ENCODE measurements at regions not wholly inside any gene's neighbourhood (a gene's known extent, or its start where the extent isn't known, plus 50 kb on each side); places are given as distances from the start of the nearest gene placed in this dataset.

DNA sequence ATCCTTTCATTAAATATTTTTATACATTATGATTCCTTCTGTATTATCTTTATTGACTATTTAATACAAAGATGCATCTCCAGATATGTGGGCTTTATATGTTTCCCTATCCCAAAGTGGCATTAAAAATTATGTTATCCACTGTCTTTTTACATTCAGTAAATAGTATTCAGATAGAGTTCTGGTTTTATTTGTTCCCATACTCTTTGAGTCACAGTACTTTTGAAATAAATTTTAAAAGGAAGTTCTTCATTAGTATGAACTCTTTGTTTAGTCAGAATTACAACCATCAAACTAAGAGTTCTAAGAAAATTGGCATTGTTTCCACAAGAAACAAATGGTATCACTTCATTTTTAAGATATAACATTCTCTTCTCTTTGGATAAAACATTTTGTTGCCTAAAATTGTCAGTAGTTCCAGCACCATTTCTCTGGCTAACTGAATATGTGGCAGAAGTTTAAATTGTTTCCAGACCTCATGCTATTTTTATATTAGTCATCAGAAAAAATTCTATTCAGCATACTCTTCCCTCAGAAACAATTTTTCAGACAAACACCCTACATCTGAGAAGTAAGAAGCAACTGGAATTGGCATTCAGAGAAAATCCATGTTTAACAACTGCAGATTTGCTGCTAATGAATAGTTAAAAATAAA lies 88.5 kb upstream of the COL5A2 start:
- peak; percentile 73 for DNase-seq (ENCODE audit: low read depth)

DNA sequence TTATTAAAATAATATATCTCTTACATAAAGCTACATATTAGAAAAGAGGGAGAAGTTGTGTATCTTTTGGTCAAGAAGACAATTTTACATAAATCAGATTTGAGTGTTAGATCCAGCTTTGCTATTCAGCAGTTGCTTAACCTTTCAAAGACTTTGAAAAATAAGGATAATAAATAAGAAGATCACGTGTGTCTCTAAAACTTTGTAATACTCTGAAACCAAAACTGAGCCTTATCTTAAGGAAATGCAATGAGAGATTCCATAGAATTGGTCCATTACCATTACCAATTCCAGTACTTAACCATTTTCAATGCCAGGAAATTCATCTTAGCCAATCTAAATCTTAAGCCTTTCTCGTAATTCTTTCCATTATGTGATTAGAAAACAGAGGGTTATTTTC lies 89.2 kb upstream of the COL5A2 start:
- no peak for DNase-seq (ENCODE audit: low read depth)

DNA sequence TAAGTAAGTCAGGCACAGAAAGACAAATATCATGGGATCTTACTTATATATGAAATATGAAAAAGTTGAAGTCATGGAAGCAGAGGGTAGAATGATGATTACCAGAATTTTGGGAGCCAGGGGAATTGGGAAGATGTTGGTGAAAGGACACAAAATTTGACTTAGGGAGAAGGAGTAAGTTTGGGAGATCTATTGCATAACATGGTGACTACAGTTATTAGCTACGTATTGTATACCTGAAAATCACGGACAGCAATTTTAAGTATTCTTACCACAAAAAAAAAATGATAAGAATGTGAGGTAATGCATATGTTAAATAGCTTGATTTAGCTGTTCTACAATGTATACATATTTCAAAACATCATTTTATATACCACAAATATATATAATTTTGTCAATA lies 94.2 kb upstream of the COL5A2 start:
- DNase-seq (ENCODE audit: low read depth) = peak; percentile 37

DNA sequence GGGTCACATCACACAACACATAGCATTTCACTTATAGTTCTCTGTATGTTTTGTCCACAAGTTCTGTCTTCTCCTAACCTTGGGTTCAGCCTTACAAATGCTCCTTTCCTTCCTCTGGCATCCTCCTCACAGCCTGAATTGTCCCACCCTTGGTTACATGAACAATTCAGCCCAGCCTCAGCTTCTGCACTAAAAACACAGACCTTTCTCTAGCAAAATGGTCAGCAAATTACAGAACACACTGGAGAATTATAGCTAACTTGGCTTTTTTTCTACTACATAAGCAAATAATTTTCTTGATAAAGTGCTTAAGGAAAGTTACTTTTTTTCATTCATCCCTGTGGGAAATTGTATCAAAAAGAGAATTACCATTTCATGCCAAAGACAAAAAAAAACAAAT lies 94.8 kb upstream of the COL5A2 start:
- DNase-seq (ENCODE audit: low read depth) = no peak

DNA sequence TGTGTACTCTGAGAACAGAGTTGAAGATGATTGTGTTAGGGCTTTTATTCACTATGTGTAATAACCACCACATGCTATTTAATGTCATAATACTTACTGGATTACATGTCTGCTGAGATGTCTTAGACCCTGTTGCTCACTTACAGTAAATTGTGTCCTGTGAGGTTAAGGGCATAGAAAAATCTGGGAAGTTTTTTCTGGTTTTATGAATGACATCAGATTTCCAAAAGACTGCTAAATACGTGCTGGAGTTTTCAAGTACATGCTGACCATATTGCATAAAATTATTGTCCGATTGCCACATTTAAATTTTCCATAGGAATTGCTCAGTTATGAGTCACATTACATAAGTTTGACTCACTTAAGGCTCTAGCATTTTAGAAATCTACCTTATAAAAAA lies 96.7 kb upstream of the COL5A2 start:
- peak; percentile 95 for DNase-seq (ENCODE audit: low read depth)

DNA sequence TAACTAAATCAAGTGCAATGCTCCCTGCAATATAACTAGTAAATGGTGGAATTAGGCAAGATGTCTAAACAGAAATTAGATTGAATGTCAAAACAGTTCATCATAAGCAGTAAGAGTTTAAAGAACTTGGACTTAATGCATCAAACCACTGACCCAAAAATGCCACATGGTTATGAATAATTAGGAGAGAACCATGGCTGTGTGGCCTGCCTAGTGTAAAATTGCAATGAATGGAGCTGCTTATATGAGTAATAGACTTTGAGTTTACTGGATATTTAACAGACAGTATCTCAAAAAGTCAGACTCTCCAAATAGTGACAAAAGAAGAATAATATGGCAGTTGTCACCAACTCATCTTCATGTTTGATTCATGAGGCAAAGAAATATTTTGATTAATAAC lies 101.6 kb upstream of the COL5A2 start:
- DNase-seq (ENCODE audit: low read depth) = no peak

DNA sequence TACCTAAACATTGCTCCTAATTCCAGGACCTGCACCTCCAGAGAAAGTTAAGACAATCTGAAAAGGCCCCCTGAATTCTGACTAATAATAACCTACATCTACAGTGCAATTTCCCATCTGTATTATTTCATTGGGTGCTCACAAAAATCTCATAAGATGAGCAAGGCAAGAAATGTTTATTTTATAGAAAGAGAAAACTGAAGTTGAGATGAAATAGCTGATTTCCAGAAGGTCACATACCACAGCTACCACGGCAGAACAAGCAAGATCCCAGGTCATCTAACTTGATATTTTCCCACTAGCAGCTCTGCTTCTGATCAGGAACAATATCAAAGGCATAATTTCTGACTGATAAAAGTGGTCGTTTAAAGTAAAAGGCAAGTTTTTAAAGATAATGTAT lies 105.8 kb upstream of the COL5A2 start:
- DNase-seq (ENCODE audit: low read depth) = peak; percentile 50

DNA sequence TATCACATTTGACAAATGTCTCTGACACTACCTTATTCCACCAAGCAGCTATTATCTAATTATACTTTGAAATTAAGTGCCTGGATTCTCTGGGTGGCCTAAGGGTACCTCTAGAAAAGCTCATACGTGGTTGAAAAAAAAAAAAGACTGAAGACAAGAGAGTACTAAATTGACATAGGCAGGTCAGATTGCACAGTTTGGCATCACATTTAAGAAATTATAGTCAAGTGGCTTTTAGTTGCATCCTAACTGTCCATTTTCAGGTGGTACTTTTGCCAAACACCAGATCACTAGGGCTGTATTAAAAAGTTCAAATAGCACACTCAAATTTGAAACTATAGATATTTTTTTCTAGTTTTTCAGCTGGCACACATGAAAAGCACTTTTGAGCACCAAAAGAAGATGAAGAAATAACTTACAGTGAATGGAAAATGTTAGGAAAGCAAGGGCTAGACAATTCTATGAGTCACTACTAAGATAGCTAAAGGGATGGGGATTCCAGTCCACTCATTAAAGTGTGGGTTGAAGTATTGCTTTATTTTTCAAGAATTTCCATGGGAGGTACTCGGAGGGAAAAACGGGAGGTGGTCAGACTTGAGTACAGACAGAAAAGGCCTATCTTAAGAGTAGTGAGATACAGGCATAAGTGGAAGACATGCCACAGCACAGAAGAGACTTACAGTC lies 106.5 kb upstream of the COL5A2 start:
- peak; percentile 92 for DNase-seq (ENCODE audit: low read depth)

DNA sequence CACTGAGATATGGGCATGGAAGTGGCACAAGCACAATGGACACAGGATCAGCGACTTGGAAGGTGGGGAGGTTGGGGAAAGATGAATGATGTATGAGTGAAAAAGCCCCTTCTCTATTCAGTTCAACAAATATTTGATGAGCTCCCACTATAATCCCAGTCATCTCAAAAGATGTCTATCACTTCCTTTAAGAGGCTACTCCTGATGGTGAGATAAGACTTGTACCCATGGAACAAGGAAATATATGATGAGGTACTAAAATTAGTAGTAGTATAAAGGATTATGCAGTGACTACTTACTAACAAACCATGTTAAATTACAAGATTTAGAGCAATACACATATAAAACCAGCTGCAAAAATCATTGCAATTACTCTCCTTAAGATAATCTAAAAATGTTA lies 107.8 kb upstream of the COL5A2 start:
- DNase-seq (ENCODE audit: low read depth) = no peak

DNA sequence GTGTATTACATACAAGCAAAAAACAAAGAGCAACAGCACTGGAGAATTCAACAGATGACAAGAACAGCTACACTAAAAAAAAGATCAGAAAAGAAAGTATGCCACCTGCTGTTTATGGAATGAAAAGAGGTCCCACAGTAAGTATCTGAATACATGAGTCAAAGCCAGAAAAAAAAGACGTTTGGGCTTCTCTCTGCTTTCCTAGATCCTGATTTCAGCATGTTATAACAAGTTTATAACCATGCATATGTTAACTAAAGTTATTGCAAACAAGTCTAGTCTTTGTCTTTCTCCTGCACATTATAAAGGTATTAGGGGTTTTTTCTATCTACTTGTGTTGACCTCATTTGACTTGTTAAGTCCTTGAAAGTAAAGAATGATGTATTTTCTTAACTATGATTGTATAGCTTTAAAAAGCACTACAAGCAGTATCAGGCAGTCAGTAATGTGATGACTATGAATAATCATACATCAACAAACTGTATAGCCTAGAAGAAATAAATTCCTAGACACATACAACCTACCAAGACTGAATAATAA lies 108.5 kb upstream of the COL5A2 start:
- DNase-seq (ENCODE audit: low read depth) = peak; percentile 89

DNA sequence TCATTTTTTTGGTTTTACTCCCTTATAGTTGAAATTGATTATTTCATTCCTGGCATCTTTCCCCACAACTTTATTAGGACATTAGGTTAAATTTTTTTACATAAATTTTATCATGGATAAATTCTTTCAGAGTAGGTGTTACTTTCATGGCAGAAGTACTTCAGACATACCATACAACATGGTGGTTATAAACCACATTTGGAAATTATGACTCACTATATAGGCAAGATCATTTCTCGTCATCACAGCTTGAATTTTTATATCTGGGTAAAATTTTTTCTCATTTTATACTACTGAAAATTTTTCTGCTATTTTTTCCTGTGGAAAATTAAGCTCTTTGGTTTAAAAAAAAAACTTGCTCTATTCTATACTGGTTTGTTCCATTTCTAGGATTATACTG lies 111.9 kb upstream of the COL5A2 start:
- no peak for DNase-seq (ENCODE audit: low read depth)

DNA sequence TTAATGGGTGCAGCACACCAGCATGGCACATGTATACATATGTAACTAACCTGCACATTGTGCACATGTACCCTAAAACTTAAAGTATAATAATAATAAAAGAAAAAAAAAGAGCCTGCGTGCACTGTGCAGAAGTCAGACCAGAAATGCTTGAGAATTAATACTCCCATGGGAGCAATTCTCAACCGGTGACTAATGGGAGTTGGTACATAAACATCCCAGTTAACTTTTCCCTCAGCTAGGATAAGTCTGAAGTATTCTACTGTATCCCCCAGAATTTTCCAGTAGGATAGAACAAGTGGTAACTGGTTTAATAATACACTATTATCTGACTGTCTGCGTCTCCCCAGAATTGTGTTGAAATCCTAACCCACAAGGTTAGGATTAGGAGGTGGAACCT lies 113.6 kb upstream of the COL5A2 start:
- peak; percentile 49 for DNase-seq (ENCODE audit: low read depth)

DNA sequence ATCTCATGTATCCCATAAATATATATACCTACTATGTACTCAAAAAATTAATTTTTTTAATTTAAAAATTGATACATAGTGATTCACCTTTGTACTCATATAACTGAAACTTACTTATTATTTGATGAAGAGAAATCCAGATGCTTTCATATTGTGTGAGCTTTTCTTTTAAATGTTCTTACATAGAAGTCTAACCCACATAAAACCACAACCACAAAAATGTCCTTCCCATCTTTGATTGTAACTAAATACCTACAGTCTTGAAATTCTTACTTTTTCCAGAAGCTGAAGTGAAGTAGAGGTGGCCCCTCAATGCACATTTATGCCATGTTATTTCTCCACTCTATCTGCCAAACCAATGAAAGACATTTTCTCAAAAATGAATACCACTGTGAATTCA lies 117.9 kb upstream of the COL5A2 start:
- DNase-seq (ENCODE audit: low read depth) = peak; percentile 63

DNA sequence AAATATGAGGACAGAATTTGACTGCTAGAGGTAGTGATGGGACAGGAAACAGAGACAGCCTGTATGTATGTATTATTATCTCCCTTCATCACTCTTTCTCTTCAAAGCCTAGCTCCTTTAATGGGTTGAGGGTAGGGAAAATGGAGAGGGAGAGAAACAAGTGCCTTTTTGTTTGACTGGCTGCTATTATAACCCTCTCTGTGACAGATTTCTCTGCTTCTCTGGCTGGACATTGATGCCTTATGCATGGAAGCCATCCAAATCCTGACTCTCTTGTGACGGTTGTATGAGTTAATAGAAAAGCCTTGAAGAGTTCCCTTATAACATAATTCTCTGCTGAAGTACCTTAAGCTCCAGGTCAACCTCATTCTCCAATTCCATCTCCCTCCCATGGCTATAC lies 118.5 kb upstream of the COL5A2 start:
- no peak for DNase-seq (ENCODE audit: low read depth)

DNA sequence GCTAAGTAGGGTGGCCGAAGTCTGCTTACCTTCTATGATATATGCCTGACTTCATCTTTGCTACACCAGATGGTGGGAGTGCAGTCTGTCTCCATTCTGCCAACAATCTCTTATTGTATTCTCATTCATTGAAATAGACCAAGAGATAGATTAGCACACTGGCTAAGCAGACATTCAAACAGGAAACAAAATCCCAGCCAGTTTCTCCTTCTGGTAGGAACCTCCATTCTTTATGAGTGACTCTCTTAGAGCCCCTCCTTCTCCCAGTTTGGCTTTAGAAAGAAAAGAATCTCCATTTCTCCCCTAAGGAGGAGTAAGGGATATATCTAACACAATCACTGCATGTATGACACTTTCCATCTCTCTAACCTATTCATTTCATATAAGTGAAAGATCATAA lies 118.9 kb upstream of the COL5A2 start:
- peak; percentile 38 for DNase-seq (ENCODE audit: low read depth)

DNA sequence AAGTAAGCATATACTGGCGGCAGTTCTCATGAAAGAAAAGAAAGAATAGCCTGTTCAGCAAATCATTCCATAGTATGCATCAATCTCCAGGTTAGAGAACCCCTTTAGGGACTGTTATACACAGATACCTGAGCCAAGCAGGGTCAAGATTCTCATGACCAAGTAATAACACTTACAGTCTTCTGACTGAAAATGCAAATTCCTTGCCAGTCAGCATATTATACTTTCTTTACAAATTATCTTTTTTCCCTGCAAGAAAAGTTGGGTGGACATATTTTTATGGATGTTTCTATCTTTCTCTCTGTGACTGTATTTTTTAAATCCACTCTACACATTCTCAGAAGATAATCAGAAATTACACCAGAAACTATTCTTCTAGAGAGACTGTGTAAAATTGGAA lies 120.4 kb upstream of the COL5A2 start:
- DNase-seq (ENCODE audit: low read depth) = no peak

DNA sequence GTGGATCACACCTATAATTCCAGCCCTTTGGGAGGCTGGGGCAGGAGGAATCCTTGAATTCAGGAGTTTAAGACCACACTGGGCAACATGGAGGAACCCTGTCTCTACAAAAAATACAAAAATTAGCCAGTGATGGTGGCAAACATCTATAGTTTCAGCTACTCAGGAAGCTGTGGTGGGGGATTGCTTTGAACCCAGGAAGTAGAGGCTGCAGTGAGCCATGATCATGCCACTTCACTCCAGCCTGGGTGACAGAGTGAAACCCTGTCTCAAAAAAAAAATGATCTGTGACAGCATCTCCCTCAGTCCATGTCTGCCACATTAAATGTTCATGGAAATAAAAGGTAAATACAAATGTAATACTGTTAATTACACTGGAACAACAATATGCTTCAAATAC lies 121.4 kb upstream of the COL5A2 start:
- DNase-seq (ENCODE audit: low read depth) = no peak

DNA sequence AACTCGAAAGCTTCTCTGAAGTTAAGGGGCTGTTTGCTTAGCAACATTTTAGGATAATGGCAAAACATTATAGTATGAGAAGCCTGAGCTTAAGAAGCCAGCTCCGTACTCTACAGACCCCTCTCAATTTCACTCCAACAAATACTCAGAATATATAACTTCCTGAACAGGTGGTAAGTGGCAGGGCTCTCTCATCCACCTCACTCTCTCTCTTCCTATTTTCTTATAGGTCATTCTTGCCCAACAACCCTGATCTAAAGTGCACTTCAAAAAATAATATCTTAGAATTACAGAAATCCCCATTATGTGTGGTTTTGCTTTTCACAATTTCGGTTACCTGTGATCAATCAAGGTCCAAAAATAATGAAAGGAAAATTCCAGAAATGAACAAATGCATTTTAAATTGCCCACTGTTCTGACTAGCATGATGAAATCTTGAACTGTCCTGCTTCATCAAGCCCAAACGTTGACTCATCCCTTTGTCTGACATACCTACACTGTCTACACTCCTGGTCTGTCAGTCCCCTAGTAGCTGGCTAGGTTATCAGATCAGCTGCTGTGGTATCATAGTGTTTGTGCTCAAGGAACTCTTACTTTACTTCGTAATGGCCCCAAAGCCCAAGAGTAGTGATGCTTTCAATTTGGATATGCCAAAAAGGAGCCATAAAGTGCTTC lies 122.8 kb upstream of the COL5A2 start:
- peak; percentile 57 for DNase-seq (ENCODE audit: low read depth)

DNA sequence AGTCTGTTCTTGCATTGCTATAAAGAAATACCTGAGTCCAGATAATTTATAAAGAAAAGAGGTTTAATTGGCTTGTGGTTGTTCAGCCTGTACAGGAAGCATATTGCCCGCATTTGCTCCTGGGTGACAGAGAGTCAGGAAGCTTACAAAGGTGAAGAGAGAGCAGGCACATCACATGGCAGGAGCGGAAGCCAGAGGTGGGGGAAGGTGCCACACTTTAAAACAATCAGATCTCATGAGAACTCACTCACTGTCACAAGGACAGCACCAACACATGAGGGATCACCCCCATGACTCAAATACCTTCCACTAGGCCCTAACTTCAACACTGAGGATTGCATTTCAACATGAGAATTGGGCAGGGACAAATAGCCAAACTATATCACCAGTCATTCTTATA lies 124.8 kb upstream of the COL5A2 start:
- no peak for DNase-seq (ENCODE audit: low read depth)

DNA sequence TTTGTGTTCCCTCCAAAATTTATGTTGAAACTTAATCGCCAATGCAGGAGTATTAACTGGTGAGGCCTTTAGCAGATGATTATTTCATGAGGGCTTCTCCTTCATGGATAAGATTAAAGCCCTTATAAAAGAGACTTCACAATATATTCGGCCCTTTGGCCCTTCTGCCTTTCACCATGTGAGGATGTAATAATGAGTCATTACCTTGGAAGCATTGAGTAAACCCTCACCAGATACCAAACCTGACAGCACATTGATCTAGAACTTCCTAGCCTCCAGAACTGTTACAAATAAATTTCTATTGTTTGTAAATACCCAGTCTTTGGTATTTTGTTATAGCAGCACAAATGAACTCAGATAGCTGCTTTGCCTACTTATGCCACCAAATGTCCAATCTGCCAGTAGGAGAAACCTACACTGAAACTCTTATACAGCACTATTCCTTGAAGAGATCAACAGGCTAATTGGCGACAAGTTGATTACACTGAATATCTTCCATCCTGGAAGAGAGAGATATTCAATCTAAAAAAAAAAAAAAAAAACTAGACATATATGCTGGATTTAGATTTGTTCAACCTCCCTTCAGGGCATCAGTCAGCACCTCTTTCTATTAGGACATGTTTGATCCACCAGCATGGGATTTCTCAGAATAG lies 125.9 kb upstream of the COL5A2 start:
- peak; percentile 76 for DNase-seq (ENCODE audit: low read depth)

DNA sequence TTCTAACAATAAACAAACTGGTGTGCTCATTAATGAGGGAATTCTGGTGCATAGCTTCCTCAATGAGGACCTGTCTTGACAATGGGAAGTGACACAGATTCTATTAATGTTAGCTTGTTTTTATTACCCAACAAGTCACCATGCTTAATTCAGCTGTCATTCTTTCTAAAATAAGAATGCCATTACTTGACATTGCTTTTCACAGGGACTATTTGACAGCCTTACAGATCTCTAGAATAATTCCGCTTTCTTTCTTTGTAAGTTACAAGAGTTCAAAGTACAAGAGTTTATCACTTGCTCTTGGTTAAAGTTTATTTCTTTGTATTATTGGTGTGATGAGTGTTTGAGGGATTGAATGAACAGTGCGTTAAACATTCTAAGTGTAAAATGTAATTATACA lies 127.0 kb upstream of the COL5A2 start:
- no peak for DNase-seq (ENCODE audit: low read depth)

DNA sequence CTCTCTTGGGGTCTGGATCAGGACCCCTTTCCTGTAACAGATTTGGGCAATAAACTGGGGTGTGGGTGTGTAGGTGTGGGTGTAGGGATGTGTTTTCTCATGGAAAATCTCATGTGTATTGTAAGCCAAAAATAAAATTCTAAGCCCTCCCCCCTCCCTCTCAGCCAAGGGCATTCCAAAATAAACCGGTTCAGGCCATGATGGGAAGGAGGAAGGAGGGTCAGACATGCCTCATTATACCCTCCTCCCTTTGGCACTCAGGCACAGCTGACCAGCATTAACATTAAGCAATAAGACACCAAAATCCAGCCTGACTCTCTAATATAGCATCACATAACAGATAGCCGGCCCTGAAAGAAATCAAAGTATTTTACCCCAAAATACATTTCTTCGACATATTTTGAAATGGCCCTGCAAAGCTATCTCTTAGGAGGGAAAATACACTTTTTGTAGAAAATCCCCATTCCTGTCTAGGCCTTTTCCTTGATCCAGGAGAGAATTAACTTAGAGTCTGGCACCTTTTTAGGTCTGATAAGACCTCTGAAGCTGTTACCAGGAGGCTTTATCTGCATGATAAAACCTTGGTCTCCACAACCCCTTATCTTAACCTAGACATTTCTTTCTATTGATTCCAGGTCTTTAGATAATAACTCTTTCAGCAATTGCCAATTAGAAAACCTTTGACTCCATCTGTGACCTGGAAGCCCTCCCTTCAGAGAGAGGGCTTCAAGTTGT lies 128.7 kb upstream of the COL5A2 start:
- DNase-seq (ENCODE audit: low read depth) = no peak
